Right lung (tissue), 2 donors: ENCODE measurements at regions not wholly inside any gene's neighbourhood (a gene's known extent, or its start where the extent isn't known, plus 50 kb on each side); places are given as distances from the start of the nearest gene placed in this dataset.
"Not testable (repeated sequence)": the region's sequence is repeated elsewhere in the genome, so short reads cannot be mapped to it uniquely, and the experiment has no call there.

Source experiments
- DNase-seq, 2 donors: peaks; one replicate each; pipeline ENCODE4 v3.0.0-alpha.2; 2013

- not testable (repeated sequence) for DNase-seq
Measured at GRCh38 chr6:57860481-57861315, 543.3 kb downstream of the PRIM2 start.

- not testable (repeated sequence) for DNase-seq
Measured at GRCh38 chr6:57870083-57870482, 552.7 kb downstream of the PRIM2 start.

GRCh38 chr6:57873424-57873823 lies 556.0 kb downstream of the PRIM2 start:
- not testable (repeated sequence) for DNase-seq

DNA sequence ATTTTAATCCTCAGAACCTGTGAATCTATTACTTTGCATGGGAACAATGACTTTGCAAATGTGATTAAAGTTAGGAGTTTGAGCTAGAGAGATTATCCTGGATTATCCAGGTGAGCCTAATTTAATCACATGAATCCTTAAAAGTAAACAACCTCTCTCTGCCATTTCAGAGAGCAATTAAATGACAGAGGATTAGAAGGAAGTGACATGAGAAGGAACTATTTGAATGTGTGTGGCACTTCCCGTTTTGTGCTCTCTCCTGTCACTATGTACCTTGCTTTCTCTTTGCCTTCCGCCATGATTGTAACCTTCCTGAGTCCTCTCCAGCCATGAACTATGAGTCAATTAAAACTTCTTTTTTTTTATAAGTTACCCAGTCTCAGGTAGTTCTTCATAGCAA lies 559.2 kb downstream of the PRIM2 start:
- DNase-seq, result not testable (repeated sequence)

DNA sequence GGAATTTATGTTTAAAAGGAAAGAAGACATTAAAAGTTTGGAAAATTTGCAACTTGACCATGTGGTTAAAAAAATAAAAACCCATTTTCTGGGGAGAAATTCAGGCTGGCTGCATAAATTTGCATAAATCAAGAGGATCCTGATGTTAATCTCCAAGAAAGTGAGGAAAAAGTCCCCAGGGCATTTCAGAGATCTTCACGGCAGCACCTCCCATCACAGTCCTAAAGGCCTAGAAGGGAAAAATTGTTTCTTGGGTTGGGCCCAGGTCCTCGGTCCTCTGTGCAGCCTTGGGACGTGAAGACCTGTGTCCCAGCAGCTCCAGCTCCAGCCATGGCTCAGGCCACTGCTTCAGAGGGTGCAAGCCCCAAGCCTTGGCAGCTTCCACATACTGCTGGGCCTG lies 560.3 kb downstream of the PRIM2 start:
- DNase-seq, result not testable (repeated sequence)

DNA sequence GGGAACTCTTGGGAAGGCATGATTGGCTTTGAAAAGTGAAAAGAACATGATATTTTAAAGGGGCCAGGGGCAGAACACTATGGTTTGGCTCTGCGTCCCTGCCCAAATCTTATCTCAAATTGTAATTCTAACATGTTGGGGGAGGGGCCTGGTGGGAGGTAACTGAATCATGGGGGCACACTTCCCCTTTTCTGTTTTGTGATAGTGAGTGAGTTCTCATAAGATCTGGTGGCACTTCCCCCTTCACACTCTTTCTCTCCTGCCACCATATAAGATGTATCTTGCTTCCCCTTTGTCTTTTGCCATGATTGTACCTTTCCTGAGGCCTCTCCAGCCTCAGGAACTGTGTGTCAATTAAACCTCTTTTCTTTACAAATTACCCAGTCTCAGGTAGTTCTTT lies 561.4 kb downstream of the PRIM2 start:
- not testable (repeated sequence) for DNase-seq

GRCh38 chr6:57898850-57899249 lies 581.4 kb downstream of the PRIM2 start:
- not testable (repeated sequence) for DNase-seq

DNA sequence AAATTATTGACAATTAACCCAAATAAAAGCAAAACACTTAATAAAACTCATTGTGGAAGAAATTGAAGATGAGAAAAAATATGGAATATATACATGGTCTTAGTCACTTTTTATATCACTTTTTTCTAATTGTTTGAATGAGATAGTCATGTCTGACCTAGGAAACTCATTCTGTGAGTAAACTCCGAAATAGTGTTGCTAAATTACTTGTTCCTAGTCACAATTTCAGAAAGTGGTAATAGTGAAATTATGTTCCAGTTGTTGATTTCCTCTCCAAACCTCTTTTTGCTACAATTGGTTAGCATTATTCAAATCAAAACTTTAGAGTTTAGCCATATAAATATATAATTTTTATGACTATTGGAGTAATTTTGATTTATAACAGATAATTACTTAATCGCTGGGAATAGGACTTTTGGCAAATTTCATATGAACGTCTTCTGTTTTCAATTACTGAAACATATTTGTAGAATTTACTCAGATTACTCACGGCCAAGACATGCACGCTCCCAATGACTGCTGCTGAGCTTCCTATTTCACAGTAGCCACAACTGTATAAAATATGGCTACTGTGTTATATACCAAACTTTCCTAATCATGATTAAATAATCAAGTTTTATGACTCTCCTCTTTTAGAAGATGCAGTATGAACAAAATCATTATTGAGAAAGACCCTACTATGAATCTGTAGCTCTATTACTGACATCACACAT lies 583.4 kb downstream of the PRIM2 start:
- not testable (repeated sequence) for DNase-seq

- not testable (repeated sequence) for DNase-seq
Measured at GRCh38 chr6:57901445-57901844, 584.0 kb downstream of the PRIM2 start.

- not testable (repeated sequence) for DNase-seq
Measured at GRCh38 chr6:57904356-57904755, 586.9 kb downstream of the PRIM2 start.

DNA sequence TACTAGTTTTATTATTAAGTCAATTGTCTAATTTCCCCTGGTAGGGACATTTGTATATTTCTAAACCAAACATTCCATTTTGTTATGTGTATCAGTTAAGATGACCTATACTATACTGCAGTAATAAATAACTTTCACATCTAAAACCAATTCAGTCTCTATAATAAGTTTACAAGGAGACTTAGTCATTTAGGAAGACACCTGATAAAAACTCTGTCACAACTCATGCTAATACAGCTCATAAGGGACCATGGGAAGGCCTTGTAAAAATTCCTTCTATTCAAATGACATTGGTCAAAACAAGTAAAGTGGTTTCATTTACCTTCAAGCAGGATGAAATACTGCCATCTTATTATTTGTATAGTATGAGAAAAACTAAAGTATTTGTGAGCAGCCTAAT lies 597.9 kb downstream of the PRIM2 start:
- DNase-seq, result not testable (repeated sequence)

DNA sequence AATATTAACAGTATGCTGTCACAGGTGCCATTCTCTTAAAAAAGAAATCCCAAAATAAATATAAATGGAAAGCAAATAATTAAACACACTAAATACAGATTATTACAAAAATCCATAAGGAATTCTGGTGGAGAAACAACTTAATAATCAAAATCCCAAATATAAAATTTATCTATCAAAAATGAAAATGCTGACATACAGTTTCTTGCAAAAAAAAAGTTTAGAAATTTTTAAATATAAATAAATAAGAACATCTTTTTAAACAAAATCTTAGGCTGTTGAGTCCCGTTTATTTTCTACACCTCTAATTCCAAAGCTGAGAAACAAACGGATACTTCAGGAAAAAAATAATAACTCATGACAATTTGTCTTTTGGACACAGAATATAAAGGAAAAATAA lies 625.5 kb downstream of the PRIM2 start:
- not testable (repeated sequence) for DNase-seq

GRCh38 chr6:57946084-57946768 lies 628.8 kb downstream of the PRIM2 start:
- DNase-seq, result not testable (repeated sequence)

DNA sequence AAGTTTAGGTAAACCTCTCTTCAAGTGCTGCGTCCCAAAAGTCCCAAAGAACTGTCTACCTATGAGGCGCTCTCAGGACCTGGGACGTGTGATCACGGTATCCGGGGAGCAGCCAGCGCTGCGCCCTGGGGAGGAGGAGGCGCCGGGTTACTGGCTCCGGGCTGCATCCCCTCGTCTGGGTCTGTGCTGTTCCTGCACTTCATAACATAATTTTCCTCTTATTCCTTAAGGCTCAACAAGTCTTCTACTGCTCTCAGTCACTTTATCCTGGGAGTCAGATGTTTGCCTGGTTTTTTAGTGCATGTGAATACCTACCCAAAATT lies 629.3 kb downstream of the PRIM2 start:
- DNase-seq, result not testable (repeated sequence)

DNA sequence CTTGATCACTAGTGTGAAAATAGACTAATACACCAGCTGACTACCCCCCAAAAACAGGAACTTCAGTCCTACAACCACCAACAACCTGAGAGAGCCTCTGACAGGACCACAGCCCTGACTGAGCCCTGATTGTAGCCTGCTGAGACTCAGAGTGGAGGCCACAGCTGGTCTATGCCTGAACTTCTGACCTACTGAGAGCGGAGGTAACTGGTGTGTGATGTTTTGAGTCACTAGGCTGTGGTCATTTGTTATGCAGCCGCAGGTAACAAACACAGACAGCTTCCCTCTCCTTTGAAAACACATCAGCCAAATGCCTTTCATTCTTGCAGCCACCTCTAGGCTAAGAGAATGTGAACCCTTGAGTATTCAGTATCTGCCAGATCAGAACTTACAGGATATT lies 631.1 kb downstream of the PRIM2 start:
- not testable (repeated sequence) for DNase-seq

DNA sequence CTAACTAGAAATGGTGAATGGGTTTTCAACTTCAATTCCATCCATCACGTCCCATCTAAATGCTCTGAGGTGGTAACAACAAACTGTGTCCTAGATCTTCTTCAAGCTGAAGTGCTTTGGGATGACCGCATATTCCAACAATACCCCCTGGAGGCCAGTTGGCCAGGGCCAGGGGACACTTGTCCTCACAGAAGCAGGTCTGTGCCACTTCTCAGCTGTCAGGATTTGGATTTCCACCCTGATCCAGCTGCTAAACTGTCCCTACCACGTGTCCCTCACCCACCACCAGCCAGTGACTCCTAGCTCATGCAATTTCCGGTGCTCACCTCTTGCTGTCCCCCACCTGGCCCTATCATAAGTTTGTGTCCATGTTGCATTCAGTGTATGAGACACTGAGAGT lies 633.0 kb downstream of the PRIM2 start:
- DNase-seq, result not testable (repeated sequence)

DNA sequence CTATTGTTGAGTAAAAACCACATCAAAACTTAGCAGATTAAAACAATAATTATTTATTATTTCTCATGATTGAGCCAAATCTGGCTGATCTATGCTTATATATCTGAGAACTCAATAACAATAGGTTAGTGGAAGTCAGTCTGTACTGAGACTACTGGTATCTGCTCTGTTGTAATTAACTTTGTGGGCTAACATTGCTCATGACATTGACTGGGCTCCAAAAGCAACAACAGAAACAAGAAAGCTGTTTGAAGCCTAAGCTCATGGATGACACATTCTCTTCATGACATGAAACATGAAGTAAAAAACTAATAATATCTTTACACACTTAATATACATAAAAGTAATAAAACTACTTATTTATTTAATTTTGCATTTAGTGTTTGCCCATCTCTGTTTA lies 649.3 kb downstream of the PRIM2 start:
- not testable (repeated sequence) for DNase-seq

DNA sequence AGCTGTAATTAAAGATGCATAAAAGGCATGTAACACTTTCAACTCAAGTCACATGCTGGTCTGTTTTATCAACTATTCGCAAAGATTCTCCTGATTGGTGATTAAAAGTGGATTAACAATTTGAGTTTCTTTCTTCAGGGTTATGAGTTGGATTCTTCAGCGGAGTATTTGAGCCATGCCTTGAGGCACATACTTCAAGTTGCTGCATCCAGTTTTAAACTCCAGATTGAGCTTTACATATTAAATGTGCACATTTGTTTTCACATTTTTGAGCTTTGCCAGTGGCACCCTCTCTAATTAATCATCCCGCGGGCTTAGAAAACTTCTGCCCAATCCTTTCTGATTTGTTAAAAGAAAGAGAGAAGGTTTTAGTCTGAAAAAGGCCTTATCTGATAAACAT lies 654.5 kb downstream of the PRIM2 start:
- DNase-seq, result not testable (repeated sequence)

DNA sequence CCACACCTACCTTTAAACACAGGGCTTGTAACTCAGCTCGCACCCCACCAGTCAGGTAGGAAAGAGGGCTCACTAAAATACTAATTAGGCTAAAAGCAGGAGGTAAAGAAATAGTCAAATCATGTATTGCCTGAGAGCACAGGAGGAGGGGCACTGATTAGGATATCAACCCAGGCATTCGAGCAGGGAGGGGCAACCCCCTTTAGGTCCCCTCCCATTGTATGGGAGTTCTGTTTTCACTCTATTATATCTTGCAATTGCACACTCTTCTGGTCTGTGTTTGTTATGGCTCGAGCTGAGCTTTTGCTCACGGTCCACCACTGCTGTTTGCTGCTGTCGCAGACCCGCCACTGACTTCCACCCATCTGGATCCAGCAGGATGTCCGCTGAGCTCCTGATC lies 657.2 kb downstream of the PRIM2 start:
- no peak for DNase-seq

- not testable (repeated sequence) for DNase-seq
Measured at GRCh38 chr6:57975127-57975526, 657.7 kb downstream of the PRIM2 start.

DNA sequence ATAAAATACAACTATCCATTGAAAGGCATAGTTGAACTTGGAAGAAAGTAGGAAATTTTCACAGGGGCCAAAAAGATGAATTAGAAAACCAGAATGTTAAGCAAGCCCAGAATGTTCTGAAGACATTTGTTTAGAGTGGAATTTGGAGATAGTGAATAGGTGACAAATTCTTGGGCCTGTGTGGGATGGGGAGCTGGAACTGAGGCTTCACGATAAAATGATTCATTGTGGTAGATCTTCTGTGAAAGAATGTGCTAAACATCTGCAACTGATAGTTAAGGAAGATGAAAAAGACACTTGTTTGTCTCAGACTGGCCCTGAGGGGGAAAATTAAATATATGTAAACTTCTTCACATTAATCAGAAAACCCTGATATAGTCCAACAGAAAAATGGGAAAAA lies 658.9 kb downstream of the PRIM2 start:
- not testable (repeated sequence) for DNase-seq

DNA sequence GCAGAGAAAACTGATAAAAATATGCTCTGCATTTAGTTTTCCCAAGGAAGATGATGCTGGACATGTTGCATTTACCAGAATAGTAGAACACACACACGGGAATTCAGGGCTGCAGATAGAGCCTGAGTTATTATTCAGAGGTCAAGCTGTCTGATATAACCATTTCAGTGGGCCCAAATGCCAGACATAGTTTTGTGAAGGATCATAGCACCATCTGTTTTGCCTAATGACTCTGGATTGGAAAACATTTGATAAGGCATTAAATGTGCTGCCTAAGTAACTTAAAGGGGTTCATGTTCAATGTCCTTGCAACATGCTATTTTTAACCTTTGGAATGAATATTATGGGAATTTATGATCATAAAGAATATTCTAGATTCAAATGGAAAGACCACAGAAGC lies 666.2 kb downstream of the PRIM2 start:
- DNase-seq, result not testable (repeated sequence)

DNA sequence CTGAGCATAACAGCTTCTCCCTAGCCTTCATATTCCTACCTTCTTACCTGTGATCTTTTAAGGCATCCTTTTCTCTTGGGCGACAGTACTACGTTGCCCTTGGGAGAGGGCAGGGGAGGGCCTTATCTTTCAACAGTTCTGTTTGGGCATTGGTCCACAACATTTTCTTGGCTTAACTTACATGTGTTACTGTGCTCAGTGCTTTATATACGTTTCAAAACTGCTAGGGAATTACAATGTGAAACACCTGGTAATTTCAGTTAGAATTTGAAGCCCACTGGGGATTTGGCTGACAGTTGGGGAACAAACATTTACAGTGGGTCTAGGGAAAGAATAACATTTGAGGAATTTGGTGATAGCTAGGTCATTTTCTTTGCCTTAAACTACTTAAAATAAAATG lies 667.1 kb downstream of the PRIM2 start:
- DNase-seq, result not testable (repeated sequence)
